Non-pigmented ciliary epithelial cell (primary cell): ENCODE measurements at regions not wholly inside any gene's neighbourhood (a gene's known extent, or its start where the extent isn't known, plus 50 kb on each side); places are given as distances from the start of the nearest gene placed in this dataset.

ENCODE experiments used
- DNase-seq: peaks from one replicate; pipeline ENCODE4 v3.0.0-alpha.2; 2010; ENCODE audit warnings: low read depth

DNA sequence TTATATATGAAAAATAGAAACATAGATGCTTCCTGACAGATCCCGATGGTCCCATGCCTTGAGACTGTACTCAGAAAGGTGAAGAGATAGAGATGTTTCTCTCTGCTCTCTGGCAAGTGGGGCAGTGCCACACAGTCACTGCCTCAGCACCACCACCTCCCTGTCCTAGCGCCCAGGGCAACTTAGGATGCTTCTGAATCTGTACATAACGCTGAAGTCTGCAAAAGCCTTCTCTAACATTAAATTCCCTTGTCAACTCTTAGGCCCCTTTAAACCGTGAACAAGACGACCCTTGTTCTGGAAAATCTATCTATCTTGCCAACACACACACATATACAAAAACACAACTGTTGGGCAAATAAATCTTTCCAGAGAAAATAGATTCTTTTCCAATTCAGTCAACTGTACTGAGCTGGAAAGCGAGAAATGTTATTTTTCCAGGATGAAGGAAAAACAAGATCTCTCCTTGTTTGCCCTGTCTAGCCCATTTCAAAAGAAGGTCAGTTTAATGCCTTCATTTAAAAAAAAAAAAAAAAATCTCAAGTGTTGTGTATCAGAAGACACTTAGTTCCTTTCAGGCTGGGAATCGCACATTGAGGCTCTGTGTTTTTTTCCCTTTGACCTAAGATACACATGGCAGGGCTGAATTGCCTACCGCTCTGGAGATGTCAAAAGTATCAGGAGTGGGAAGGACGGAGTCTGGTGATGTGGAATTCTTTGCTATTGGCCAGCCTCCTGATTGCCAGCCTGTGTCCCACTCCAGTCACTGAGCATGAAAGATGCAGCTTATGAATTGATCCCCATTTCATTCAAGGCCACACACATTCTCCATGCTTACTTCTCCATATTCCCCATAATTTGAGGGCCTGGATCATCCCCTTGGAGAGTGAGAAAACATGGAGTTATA lies 241.4 kb downstream of the LACC1 start:
- no peak for DNase-seq

DNA sequence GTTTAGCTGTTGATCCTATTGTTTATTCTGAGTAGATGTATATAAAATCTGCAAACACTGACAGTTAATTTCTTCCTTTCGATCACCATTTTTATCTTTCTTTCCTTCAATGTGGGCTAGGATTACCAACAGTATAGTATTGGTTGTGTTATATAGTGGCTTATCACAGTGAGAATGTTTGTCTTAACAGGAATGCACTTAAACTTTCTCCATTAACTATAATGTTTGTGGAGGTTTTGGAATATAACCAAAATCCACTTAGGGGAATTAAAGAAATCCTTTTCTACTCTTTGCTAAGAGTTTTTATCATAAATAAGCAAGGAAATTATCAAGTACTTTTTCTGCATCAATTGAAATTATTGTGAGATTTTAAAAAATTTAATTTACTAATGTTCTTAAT lies 244.6 kb downstream of the LACC1 start:
- DNase-seq, result no peak

DNA sequence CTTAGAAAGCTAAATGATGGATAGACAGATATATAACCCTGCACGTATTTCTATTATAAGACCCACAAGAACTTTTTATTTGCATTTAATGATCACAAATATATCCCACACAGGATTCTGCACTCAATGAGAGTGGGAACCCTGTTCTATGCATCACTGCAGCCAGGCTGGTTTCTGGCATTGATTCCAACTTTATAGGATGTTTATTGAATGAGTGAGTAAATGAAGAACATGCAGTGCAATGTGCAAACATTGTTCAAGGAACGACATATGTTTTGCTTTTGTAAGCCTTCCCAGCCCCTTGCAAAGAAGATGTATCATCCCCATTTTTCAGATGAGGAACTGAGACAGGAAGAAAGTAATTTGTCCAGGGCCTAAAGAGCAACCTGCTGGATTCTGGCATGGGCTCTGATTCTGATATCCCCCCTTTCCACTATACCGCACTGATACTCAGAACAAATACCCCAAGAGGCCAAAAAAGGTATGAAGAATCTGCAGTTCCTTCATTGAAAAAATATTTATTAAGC lies 246.3 kb downstream of the LACC1 start:
- DNase-seq, result no peak

DNA sequence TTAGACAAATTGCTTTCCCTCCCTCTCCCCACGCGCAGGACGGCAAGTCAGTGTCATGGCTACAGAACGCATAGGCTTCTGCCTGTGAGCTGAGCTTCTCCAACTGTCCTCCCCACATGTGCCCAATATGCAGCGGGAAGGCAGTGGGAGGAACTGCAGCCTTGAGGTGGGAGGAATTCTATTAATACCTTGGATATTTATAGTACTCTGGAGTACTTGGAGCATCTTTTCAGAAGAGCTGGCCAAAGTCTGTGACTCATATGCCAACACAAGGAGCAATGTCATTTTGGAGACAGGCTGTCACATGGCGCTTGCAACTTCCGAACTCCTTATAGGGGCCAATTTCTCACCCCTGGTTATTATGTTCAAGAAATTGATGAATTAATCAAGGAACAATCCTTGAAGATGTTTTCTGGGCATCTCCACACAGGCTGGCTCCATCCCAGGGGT lies 245.0 kb upstream of the SERP2 start:
- DNase-seq, result no peak

DNA sequence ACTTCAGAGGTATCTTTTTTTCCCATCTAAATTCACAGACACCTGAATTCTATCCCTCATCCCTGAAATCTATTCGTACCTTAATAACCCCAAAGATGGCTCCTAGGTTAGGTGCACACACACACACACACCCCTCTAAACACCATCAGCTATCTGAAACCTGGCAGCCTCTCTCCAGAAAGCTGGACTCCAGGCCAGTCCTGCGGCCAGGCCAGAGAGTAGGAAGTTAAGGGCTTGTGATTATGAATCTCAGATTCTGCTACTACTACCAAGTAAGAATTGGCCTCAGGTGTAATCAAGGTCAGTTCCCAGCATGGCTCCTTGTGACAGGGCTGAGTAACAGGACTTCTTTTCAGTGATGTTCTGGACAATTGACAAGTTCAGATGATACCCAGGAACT lies 244.2 kb upstream of the SERP2 start:
- DNase-seq, result no peak

DNA sequence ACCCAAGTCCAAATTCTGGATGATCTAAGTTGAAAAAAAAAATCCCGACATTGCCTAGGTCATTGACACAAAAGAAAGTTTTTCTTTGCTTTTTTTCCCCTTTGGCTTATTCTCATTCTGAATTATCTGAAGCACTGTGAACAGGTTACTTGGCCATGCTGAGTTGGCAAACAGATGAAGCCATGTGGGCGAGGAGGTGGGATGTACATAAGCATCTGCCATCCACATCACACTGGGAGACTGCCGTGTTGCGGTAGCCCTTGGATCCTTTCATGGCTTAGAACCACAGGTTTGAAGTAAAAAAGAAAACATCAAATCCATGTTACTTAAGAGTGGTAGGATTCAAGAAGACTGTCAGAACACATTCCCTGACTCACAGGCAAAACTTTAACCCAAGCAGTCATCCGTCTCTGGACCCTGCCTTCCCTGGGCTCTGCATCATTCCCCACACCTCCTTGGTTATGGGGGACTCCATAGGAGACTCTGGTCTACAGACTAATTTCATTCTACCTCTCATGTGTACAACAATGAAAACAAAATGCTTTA lies 242.5 kb upstream of the SERP2 start:
- DNase-seq, result no peak

DNA sequence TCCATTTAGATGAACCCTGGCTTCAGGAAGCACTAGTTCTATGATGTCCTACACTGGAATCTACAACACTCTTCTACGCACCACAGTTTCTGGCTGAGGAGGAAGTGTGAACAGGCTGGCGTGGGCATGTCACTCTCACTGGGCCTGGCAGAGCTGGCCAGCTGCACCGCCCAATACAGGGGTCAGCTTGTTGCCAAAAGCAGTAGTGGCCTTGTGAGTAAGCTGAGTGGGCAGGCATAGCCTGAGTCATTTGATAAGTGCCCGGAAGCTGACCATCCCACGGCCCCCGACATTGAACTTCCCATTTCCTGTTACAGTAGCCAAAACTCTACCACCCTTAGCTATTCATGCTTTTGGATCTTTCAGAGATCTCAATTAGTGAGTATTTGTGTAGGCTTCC lies 240.9 kb upstream of the SERP2 start:
- no peak for DNase-seq

DNA sequence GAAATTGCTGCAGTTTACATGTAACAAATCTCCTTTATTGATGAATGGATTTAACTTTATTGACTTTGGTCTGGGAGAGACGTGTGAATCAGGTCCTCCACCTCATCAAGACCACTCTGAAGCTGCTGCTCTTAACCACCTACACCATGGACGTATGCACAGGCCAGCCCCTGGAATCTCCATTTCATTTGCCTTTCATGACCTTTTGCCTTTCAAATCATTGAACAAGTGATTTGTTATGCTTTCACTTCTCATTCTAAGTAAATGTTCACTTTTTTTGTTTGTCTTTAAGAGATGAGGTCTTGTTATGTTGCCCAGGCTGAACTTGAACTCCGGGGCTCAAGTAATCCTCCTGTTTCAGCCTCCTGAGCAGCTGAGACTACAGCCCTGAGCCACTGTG lies 240.0 kb upstream of the SERP2 start:
- no peak for DNase-seq

DNA sequence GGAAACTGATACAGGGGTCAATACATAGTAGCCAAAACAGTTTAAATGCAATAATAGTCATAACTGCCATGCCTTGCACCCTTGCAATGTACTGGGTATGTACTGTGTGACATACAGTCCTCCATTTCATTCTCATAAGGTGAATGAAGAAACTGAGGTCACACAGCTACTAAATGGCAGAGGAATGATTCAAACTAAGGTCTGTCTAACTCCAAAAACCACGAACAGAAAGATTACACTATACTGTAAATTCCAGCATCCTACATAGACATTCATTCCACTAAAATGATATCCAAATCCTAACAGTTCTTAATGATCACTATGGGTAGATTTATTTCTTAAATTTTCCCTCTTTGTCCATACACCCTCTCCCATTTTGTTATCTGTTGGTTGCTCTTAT lies 238.1 kb upstream of the SERP2 start:
- no peak for DNase-seq

DNA sequence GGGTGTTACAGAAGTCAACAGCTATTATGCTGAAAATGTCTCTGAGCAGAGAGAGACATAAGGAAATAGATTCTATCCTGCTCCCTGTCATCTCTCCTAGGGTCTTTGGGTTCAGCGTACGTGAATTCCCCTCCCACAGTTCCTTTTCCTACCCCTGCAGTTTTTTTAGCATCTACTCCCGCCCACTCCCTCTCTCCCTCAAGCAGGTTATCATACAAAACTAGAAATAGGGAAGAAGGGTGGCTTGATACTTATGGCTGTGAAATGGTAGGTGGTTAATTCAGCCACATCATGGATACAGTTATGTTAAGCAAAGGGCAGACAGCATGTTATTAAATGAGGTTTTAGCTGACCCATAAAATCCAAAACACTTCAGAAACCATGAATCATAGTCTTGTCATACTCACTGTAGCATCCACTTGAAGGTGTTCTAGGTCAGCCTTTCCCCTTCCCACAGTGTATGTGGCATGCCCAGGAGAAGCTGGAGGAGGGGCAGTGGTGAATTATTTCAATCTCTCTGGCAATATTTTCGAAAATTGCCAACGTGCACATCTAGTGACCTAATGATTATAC lies 236.8 kb upstream of the SERP2 start:
- DNase-seq, result no peak

DNA sequence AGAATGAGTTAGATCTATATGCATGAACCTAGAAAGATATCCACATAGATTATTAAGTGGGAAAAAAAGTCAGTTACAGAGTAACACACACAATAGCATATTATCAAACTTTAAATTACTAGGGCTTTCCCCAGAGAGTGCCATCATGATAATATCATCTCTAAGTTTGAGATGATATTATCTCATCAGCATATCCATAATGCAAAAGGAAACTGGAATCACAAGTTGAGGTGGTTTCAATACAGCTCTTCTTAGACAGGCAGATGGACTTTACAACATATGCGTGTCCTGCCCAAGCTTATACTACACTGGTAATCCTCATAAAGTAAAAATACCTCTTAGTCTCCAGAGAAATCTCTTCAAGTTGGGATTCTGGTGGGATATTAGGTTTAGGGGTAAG lies 236.2 kb upstream of the SERP2 start:
- no peak for DNase-seq

DNA sequence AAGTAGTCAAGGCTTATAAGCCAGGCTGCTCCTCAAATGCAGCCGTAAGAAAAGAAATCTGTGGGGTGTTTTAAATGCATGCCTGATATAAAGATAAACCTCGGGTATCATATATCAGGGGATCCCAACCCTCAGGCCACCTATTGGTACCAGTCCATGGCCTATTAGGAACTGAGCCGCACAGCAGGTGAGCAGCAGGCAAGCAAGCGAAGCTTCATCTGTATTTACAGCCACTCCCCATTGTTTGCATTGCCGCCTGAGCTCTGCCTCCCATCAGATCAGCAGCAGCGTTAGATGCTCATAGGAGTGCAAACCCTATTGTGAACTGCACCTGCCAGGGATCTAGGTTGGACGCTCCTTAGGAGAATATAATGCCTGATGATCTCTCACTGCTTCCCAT lies 233.5 kb upstream of the SERP2 start:
- DNase-seq, result no peak

DNA sequence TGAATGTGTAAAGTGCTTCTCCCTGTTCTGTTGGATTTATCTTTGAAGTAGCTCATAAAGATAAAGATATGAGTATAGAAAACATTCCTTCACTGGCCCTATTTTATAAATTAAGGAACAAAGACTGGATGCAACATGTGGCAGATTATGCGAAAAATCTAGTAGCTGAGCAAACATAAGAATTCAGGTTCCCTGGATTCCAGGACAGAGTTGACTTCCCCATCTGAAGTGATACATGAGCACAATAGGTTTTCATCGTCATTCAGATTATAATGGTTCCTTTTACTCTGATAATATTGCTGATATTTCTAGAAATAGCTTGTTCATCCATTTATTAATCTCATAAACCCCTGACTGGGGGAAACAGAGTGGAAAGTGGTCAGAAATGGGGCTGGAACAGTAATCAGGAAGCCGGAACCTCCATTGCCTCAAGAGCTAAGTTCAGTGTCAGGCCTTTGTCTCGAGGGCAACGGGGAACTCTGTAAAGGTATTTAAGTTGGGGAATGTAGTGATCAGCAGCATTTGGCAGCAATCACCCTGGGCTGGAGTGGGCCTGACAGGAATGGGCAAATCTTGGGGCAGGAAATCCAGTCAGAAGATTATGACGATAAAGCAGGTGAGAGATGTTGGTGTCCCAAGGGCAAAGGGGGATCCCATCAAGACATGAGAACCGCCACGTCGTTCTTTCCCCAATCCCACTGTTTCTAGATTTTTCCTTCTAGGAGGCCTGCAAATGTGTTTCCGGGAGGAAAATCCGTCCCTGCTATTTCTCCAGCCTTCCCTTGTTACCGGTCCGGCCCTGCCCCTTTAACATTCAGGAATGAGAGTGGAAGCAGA lies 232.5 kb upstream of the SERP2 start:
- DNase-seq, result no peak

DNA sequence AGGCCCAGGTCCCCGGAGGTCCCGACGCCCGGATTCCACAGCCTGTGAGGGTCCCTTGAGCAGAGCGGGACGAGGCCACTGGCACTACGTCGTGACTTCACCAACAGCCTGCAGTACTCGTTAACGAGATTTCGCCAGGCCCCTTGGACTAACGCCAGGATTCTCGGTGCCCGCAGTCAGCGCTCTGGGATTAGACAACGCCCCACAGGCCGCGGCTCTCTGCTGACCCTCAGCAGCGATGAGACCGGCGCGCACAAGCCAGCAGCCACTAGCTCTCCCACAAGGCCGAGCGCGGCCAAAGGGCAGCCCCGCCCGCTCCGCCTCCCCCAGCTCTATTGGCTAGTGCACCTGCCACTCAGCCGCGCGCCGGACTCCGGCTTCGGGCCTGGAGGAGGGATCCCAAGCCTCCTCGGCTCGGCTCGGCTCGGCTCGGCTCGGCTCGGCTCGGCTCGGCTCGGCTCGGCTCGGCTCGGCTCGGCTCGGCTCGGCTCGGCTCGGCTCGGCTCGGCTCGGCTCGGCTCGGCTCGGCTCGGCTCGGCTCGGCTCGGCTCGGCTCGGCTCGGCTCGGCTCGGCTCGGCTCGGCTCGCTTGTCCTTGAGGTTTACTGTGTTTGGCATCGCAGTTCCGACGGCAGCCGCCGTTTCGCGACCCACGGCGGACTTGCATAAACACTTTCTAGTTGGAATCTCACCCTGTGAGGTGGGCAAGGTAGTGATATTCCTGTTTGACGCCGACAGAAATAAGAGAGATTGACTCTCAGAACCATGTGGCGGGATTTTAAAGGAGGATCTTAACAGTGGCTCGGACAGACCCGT lies 231.7 kb upstream of the SERP2 start:
- DNase-seq, result no peak

DNA sequence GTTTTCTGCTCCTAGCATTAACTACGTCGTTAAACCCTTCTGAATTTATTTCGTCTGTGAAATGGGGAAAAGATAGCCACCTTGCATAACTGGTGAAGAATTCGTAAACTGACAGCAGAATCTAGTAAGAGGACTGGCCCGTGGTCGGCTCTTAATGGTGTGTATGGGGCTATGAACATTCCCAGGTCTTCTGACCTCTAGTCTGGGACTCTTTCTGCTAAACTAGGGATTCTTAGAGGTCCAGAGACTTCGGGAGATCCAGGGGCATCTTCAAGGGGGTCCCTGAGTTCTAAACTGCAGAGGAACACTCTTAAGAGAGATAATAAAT lies 231.1 kb upstream of the SERP2 start:
- DNase-seq, result no peak

DNA sequence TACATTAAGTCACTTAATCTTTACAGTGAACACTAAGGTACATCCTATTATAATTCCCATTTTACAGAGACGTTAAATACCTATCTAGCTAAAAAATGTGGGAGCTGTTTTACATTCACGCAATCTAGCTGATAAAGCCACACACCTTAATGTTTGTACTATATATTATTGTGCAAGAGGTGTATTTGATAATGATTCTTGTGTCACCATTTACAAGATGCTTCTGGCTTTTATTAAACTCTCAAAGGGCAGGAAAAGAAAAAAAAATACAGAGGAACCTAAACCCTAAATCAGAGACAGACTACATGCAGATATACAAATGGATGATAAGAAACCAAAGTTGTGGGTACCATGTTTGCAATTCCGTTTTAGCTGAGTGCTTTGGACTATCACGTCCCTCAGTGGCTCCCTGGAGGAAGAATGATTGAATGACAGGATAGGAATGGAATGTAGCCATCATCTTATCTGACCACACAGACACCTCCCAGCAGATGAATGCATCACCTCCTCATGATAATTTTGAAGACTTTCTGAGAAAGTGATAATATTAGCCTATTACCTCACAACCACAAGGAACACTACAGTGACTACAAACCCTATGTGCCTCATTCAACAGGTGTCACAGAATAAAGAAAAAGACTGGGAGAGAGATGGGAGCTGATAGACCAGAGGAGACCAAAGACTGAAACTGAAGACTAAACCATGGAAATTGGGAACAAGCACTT lies 230.5 kb upstream of the SERP2 start:
- DNase-seq, result peak; percentile 60

DNA sequence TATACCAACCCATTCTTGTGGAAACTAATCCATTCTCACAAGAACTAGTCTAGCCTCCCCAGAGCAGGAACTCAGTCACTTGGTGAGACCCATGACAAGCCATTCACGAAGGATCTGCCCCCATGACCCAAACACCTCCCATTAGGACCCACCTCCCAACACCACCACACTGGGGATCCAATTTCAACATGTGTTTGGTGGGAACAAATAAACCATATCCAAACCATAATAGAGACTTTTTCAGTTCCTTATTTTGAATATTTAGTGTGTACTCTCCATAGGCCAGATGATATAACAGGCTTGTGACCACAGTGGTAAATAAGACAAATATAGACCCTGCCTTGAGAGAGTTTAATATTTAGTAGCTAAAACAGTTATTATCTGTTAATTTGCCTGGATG lies 227.5 kb upstream of the SERP2 start:
- no peak for DNase-seq

DNA sequence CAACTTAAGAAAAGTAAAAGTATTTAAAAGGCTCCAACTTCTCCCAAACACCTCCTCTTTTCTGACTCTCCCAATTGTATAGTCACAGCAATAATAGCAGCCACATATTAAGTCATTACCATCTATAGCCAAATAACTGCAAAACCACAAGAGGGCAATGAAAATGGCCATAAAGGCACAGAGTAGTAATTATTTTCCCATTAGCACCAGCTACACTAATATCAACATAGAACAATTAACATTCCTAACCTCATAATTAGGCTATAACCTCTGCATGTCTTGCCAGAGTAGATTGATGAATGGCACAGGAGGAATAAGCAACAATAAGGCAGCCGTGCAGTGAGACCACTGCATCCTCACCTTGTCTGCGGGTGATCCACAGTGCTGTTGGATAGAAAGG lies 226.4 kb upstream of the SERP2 start:
- no peak for DNase-seq

DNA sequence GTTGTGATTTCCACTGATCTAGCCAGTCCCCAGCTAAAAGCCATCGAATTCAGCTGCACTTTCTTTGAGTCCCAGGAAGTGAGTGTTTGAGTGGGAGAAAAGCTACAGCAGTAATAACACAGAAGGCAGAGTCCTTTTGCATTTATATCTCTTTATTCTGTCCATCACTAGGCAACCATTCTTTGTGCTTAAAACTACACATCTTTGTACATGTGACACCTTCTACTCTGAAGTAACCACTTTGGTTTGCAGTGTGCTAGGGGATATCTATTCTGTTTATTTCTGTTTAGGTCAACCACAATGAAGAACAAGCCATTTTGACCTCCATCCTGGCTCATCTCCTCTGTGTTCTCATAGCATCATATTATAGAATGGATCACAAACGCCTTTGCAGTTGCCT lies 226.0 kb upstream of the SERP2 start:
- DNase-seq, result no peak

DNA sequence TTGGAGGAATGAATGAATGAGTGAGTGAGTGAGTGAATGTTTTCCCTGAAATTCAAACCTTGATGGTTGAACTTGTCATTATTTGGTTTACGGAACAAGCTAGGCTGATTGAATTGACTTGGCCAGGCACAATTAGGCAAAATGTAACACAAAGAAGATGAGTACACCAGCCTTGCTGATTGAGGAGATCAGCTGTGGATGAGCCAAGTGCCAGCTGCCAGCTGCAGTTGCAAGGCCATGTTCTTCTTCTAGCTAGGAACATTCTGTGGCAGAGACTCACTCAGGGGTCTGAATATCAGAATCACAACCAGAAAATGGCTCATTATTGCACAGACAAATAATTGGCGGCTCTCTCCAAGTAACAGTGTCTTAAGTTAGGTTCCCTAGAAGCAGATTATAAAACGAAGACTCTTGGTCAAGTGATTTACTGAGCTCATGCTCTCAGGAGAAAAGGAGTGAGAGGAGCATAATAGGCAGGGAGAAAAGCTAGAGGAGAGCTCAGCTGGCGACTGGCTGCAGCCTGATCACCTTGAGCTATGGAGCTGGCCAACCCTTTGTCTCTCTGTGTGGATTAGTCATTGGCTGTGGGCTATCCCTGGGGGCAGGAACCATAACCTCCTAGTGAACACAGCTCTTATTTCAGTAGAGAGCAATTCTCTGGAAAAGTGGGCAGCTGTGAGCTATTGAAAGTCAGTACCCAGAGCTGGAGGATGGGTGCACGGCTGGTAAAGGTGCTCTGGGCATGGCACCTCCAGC lies 225.3 kb upstream of the SERP2 start:
- no peak for DNase-seq
